DND-41 (cell line): ENCODE measurements at regions not wholly inside any gene's neighbourhood (a gene's known extent, or its start where the extent isn't known, plus 50 kb on each side); places are given as distances from the start of the nearest gene placed in this dataset.

Experiments
- ATAC-seq: fragments of 200-7000 bp; cut with Tn5 transposase; 3 replicates; pipeline ENCODE4 v1.9.1; 2021; ENCODE audit warnings: low read depth; ENCODE audit not compliant: insufficient read depth
- DNase-seq: peaks from one replicate; pipeline ENCODE4 v3.0.0-alpha.2; 2020
- H2AFZ ChIP-seq: 2 replicates; pipeline ENCODE4 v1.6.0; 2012; ENCODE audit warnings: low read depth, low read length
- H3K27ac ChIP-seq: 2 replicates; pipeline ENCODE4 v1.5.1; 2012; ENCODE audit warnings: low read length, inconsistent platforms
- H3K27me3 ChIP-seq: fragments of 200-600 bp; sonication (generic); 2 replicates; pipeline ENCODE4 v1.6.0; 2012; ENCODE audit warnings: low read length, mild to moderate bottlenecking, inconsistent platforms; ENCODE audit not compliant: insufficient read depth, poor library complexity
- H3K36me3 ChIP-seq: 2 replicates; pipeline ENCODE4 v1.5.1; 2012; ENCODE audit warnings: low read length, inconsistent platforms; ENCODE audit not compliant: insufficient read depth
- H3K4me1 ChIP-seq: 2 replicates; pipeline ENCODE4 v1.5.1; 2012; ENCODE audit warnings: mild to moderate bottlenecking, low read length; ENCODE audit not compliant: insufficient read depth
- H3K4me2 ChIP-seq: 2 replicates; pipeline ENCODE4 v1.6.0; 2012; ENCODE audit warnings: mild to moderate bottlenecking, moderate library complexity, low read length, inconsistent platforms; ENCODE audit not compliant: insufficient read depth
- H3K4me3 ChIP-seq, 2 experiments: fragments of 200-600 bp in 1 of 2; shearing (Covaris generic) in 1 of 2; 2 replicates each; pipeline ENCODE4 v1.5.1; 2012 to 2016; ENCODE audit warnings: inconsistent platforms in 2 of 2, low read length in 2 of 2, mild to moderate bottlenecking in 2 of 2, low read depth in 1 of 2, moderate library complexity in 1 of 2
- H3K79me2 ChIP-seq: 2 replicates; pipeline ENCODE4 v1.6.0; 2012; ENCODE audit warnings: low read length, inconsistent platforms; ENCODE audit not compliant: insufficient read depth
- H3K9ac ChIP-seq: 2 replicates; pipeline ENCODE4 v1.6.0; 2012; ENCODE audit warnings: low read depth, mild to moderate bottlenecking, inconsistent platforms, low read length, moderate library complexity
- H3K9me3 ChIP-seq: 2 replicates; pipeline ENCODE4 v1.5.1; 2012; ENCODE audit warnings: low read length, moderate library complexity, mild to moderate bottlenecking, inconsistent platforms; ENCODE audit not compliant: insufficient read depth, severe bottlenecking
- H4K20me1 ChIP-seq: 2 replicates; pipeline ENCODE4 v1.6.0; 2012; ENCODE audit warnings: low read length; ENCODE audit not compliant: insufficient read depth
- EZH2 ChIP-seq: IDR thresholded peaks from 3 replicates; pipeline ENCODE4 v1.6.1; 2012; ENCODE audit warnings: borderline replicate concordance, low read depth, mild to moderate bottlenecking, moderate library complexity, low read length, inconsistent platforms; ENCODE audit not compliant: severe bottlenecking
- TF ChIP-seq, protein P1 (sequence below): IDR thresholded peaks from 2 replicates; pipeline ENCODE4 v1.5.1; 2012; ENCODE audit warnings: borderline replicate concordance, low read length, moderate library complexity, mild to moderate bottlenecking; ENCODE audit not compliant: poor library complexity, severe bottlenecking; ENCODE audit errors: extremely low read depth

DNA sequence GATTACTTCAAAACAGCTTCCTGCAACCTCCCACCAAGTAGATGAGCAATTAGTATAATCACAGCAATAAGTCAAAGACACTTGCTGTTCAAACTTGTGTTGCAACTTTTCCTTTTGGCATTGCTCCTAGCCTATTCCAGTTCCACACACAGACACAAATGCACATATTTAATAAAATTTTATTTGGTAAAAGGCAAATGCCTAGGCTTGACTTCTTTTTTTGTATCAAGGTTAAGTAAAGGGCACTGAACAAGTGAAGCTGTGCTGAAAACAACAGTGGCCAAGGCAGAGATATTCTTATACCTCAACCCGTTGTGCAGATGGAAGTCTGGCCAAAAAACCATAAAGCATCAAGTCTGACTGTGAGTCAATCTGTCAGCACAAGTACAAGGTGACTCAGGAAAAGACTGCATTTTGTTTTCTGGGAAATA lies 708.4 kb upstream of the CITED2 start:
- Histone ChIP-seq H3K4me1 (no peaks in the 10 kb centered on the region), H3K27ac (no peak overlapping the region), H3K9me3 (no peaks in the 10 kb centered on the region), H3K36me3 (no peaks in the 10 kb centered on the region), H4K20me1 (no peaks in the 10 kb centered on the region), H3K4me2 (no peak overlapping the region), H3K27me3 (no peaks in the 10 kb centered on the region), H3K4me3 (no peak overlapping the region), H3K9ac (no peak overlapping the region), H2AFZ (no peak overlapping the region), H3K79me2 (no peaks in the 10 kb centered on the region)
- ATAC-seq (no peak), DNase-seq (no peak)
- TF ChIP-seq, protein P1, sequence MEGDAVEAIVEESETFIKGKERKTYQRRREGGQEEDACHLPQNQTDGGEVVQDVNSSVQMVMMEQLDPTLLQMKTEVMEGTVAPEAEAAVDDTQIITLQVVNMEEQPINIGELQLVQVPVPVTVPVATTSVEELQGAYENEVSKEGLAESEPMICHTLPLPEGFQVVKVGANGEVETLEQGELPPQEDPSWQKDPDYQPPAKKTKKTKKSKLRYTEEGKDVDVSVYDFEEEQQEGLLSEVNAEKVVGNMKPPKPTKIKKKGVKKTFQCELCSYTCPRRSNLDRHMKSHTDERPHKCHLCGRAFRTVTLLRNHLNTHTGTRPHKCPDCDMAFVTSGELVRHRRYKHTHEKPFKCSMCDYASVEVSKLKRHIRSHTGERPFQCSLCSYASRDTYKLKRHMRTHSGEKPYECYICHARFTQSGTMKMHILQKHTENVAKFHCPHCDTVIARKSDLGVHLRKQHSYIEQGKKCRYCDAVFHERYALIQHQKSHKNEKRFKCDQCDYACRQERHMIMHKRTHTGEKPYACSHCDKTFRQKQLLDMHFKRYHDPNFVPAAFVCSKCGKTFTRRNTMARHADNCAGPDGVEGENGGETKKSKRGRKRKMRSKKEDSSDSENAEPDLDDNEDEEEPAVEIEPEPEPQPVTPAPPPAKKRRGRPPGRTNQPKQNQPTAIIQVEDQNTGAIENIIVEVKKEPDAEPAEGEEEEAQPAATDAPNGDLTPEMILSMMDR, result no peak
- no peak for TF ChIP-seq EZH2

- no peak overlapping the region for H3K4me2 ChIP-seq
- H3K9me3 ChIP-seq, result no peaks in the 10 kb centered on the region
- no peak overlapping the region for H3K9ac ChIP-seq
- no peak overlapping the region for H3K4me3 ChIP-seq
- TF ChIP-seq EZH2, result no peak
- TF ChIP-seq, protein P1, result no peak
- ATAC-seq (no peak), DNase-seq (no peak)
- H2AFZ ChIP-seq, result no peak overlapping the region
- H3K4me1 ChIP-seq, result no peaks in the 10 kb centered on the region
- no peaks in the 10 kb centered on the region for H3K36me3 ChIP-seq
- no peaks in the 10 kb centered on the region for H4K20me1 ChIP-seq
- no peaks in the 10 kb centered on the region for H3K27me3 ChIP-seq
- H3K79me2 ChIP-seq, result no peaks in the 10 kb centered on the region
- H3K27ac ChIP-seq, result no peak overlapping the region
Observed at GRCh38 chr6:140079328-140079727, 704.9 kb upstream of the CITED2 start.

- DNase-seq (no peak), ATAC-seq (no peak)
- H3K4me3 ChIP-seq, result no peak overlapping the region
- no peaks in the 10 kb centered on the region for H3K36me3 ChIP-seq
- H3K9me3 ChIP-seq, result no peaks in the 10 kb centered on the region
- no peak overlapping the region for H3K4me2 ChIP-seq
- no peak overlapping the region for H2AFZ ChIP-seq
- H3K27me3 ChIP-seq, result no peaks in the 10 kb centered on the region
- TF ChIP-seq EZH2, result no peak
- TF ChIP-seq, protein P1, result no peak
- no peaks in the 10 kb centered on the region for H4K20me1 ChIP-seq
- H3K79me2 ChIP-seq, result no peaks in the 10 kb centered on the region
- H3K4me1 ChIP-seq, result no peaks in the 10 kb centered on the region
- no peak overlapping the region for H3K9ac ChIP-seq
- no peak overlapping the region for H3K27ac ChIP-seq
Observed at GRCh38 chr6:140078561-140079125, 704.2 kb upstream of the CITED2 start.
